Endothelial cell of umbilical vein (primary cell): ENCODE measurements at regions not wholly inside any gene's neighbourhood (a gene's known extent, or its start where the extent isn't known, plus 50 kb on each side); places are given as distances from the start of the nearest gene placed in this dataset.

Experiments
- BruUV-seq: library from RNA; stranded (reverse); fragments of 400-500 nt; replicated peaks from 2 replicates; lab custom pipeline; 2021; lab: Mats Ljungman, UMichigan
- CTCF ChIA-PET: fragments of 300-600, 350-600 bp; sonication (Branson Sonifier 250); formaldehyde crosslinking; loops from one replicate; lab custom pipeline; 2021; ENCODE audit warnings: antibody characterized with exemption, inconsistent platforms; lab: Charles Lee
- POLR2A ChIA-PET: fragments of 300-600, 350-600 bp; sonication (Branson Sonifier 250); formaldehyde crosslinking; loops from one replicate; lab custom pipeline; 2021; ENCODE audit warnings: antibody characterized with exemption, inconsistent platforms; lab: Charles Lee
- DNase-seq: peaks from one replicate; pipeline ENCODE4 v3.0.0-alpha.2; 2011; ENCODE audit warnings: low read depth, low spot score
- FAIRE-seq: peaks from 2 replicates; lab custom pipeline; 2011; peaks lifted over from hg19 to GRCh38; lab: Jason Lieb, UNC
- H2AFZ ChIP-seq: 2 replicates; pipeline ENCODE4 v1.6.0; 2012; ENCODE audit warnings: low read depth, low read length, control low read depth, inconsistent platforms
- H3K27ac ChIP-seq: 2 replicates; pipeline ENCODE4 v1.5.1; 2011; ENCODE audit warnings: low read depth, mild to moderate bottlenecking, control low read depth, low read length, moderate library complexity; ENCODE audit not compliant: insufficient read depth
- H3K27me3 ChIP-seq, 2 experiments: 2 replicates each; pipeline versions ENCODE4 v1.6.0 to v1.6.1; 2011; ENCODE audit warnings: low read length in 2 of 2, mixed read lengths in 1 of 2; ENCODE audit not compliant: control insufficient read depth in 2 of 2, insufficient read depth in 2 of 2
- H3K36me3 ChIP-seq, 2 experiments: 2 replicates in 1 of 2; 3 replicates in 1 of 2; pipeline ENCODE4 v1.5.1; 2011; ENCODE audit warnings: low read length in 2 of 2, mild to moderate bottlenecking in 1 of 2, moderate library complexity in 1 of 2; ENCODE audit not compliant: control insufficient read depth in 2 of 2, insufficient read depth in 2 of 2; ENCODE audit errors: extremely low read depth in 1 of 2
- H3K4me1 ChIP-seq: 3 replicates; pipeline ENCODE4 v1.5.1; 2011; ENCODE audit warnings: mild to moderate bottlenecking, low read length; ENCODE audit not compliant: control insufficient read depth, insufficient read depth; ENCODE audit errors: extremely low read depth
- H3K4me2 ChIP-seq: 2 replicates; pipeline ENCODE4 v1.6.1; 2011; ENCODE audit warnings: low read length, control low read depth, mixed read lengths; ENCODE audit not compliant: insufficient read depth
- H3K4me3 ChIP-seq, 3 experiments: fragments of 200-600 bp in 1 of 3; sonication (generic), shearing (Covaris generic) in 1 of 3; replicated peaks in 1 of 3; 2 replicates each; pipeline ENCODE4 v1.5.1; 2011 to 2016; ENCODE audit warnings: control low read depth in 3 of 3, low read length in 3 of 3, mild to moderate bottlenecking in 2 of 3, inconsistent platforms in 1 of 3, low read depth in 1 of 3, moderate library complexity in 1 of 3; ENCODE audit not compliant: insufficient read depth in 1 of 3
- H3K79me2 ChIP-seq: 2 replicates; pipeline ENCODE4 v1.6.0; 2012; ENCODE audit warnings: low read length, inconsistent platforms; ENCODE audit not compliant: control insufficient read depth, insufficient read depth
- H3K9ac ChIP-seq: replicated peaks from 2 replicates; pipeline ENCODE3; 2011; ENCODE audit warnings: low read length, control low read depth; ENCODE audit not compliant: insufficient read depth; ENCODE audit errors: extremely low read depth
- H3K9me1 ChIP-seq: replicated peaks from 3 replicates; pipeline ENCODE4 v1.6.0; 2011; ENCODE audit warnings: mild to moderate bottlenecking, low read length; ENCODE audit not compliant: control insufficient read depth, insufficient read depth; ENCODE audit errors: extremely low read depth
- H3K9me3 ChIP-seq: replicated peaks from 2 replicates; pipeline ENCODE4 v1.5.1; 2012; ENCODE audit warnings: low read length, inconsistent platforms; ENCODE audit not compliant: control insufficient read depth, insufficient read depth
- H4K20me1 ChIP-seq: replicated peaks from 2 replicates; pipeline ENCODE3; 2011; ENCODE audit warnings: mild to moderate bottlenecking, low read length; ENCODE audit not compliant: control insufficient read depth, insufficient read depth; ENCODE audit errors: extremely low read depth
- CTCF ChIP-seq, 2 donors: IDR thresholded peaks; 1 replicate in 1 of 2; 2 replicates in 1 of 2; pipeline ENCODE4 v1.5.1; 2011; ENCODE audit warnings: low read length in 2 of 2, mild to moderate bottlenecking in 2 of 2, moderate library complexity in 2 of 2, control low read depth in 1 of 2, inconsistent platforms in 1 of 2, low read depth in 1 of 2; ENCODE audit not compliant: insufficient read depth in 1 of 2; ENCODE audit errors: extremely low read depth in 1 of 2
- EZH2 ChIP-seq: IDR thresholded peaks from 2 replicates; pipeline ENCODE4 v1.6.1; 2012; ENCODE audit warnings: borderline replicate concordance, low read depth, mild to moderate bottlenecking, moderate library complexity, low read length, inconsistent platforms; ENCODE audit not compliant: severe bottlenecking
- FOS ChIP-seq: IDR thresholded peaks from 2 replicates; pipeline ENCODE4 v1.6.1; 2011; ENCODE audit warnings: mild to moderate bottlenecking, low read length, moderate library complexity, borderline replicate concordance; ENCODE audit not compliant: insufficient read depth
- GATA2 ChIP-seq: IDR thresholded peaks from 2 replicates; pipeline ENCODE4 v1.7.0; 2011; ENCODE audit warnings: low read depth, mild to moderate bottlenecking, moderate library complexity, mixed read lengths, low read length; ENCODE audit not compliant: insufficient read length, insufficient read depth
- JUN ChIP-seq: IDR thresholded peaks from 2 replicates; pipeline ENCODE4 v1.6.1; 2011; ENCODE audit warnings: borderline replicate concordance, low read depth; ENCODE audit not compliant: insufficient read length, insufficient read depth
- MAX ChIP-seq: IDR thresholded peaks from 2 replicates; pipeline ENCODE4 v1.6.1; 2011; ENCODE audit not compliant: insufficient read depth, insufficient read length
- MYC ChIP-seq: IDR thresholded peaks from one replicate; pipeline ENCODE4 v1.6.1; 2011; ENCODE audit warnings: mild to moderate bottlenecking, low read depth, low read length
- POLR2A ChIP-seq: IDR thresholded peaks from 2 replicates; pipeline ENCODE4 v1.6.1; 2012; ENCODE audit warnings: low read depth, mild to moderate bottlenecking, control low read depth, low read length
- POLR2AphosphoS5 ChIP-seq: IDR thresholded peaks from 2 replicates; pipeline ENCODE4 v1.6.1; 2012; ENCODE audit warnings: low read depth, mild to moderate bottlenecking, control low read depth, low read length, moderate library complexity; ENCODE audit not compliant: insufficient read depth
- dilution Hi-C: fragments of 300-500 bp; cut with MboI; formaldehyde crosslinking; loops from one replicate; pipeline ENCODE4 v1.15.0; 2019; ENCODE audit warnings: low sequenced_read_pairs; ENCODE audit not compliant: extremely low pct_ligation_motif_present
- intact Hi-C: fragments of 100-400 bp; cut with micrococcal nuclease; formaldehyde crosslinking; loops from one replicate; pipeline ENCODE4 v1.10.0; 2022

GRCh38 chrX:149322316-149322715 is 182.8 kb downstream of the IDS start:
- Histone ChIP-seq H3K27me3 (no peaks in the 10 kb centered on the region), H3K79me2 (no peaks in the 10 kb centered on the region), H3K9ac (no peak overlapping the region), H3K9me3 (no peaks in the 10 kb centered on the region), H3K4me3 (no peak overlapping the region), H3K9me1 (no peaks in the 10 kb centered on the region), H3K4me2 (no peak overlapping the region), H4K20me1 (no peaks in the 10 kb centered on the region), H3K36me3 (no peaks in the 10 kb centered on the region), H3K4me1 (no peaks in the 10 kb centered on the region), H2AFZ (no peak overlapping the region), H3K27ac (no peak overlapping the region)
- POLR2A ChIA-PET = no interaction called here
- DNase-seq = no peak
- TF ChIP-seq POLR2AphosphoS5 = no peak
- no peak for TF ChIP-seq POLR2A
- no peak for TF ChIP-seq GATA2
- TF ChIP-seq MYC = no peak
- no peak for TF ChIP-seq JUN
- no peak for TF ChIP-seq FOS
- no peak for TF ChIP-seq EZH2
- no peak for TF ChIP-seq MAX
- TF ChIP-seq CTCF (IDR thresholded peaks at IDR 0.05; ENCODE audit: extremely low read depth in 1 of 2, insufficient read depth in 1 of 2, low read depth in 1 of 2, low read length in 2 of 2) = no peak
- BruUV-seq = no TSS peak
- intact Hi-C loops = no loop called here
- no peak for FAIRE-seq
- CTCF ChIA-PET = no interaction called here
- dilution Hi-C loops = no loop called here
